NCI-H526 treated with DMSO at 0.1 percent for 48 hours (cell line): ENCODE measurements at regions not wholly inside any gene's neighbourhood (a gene's known extent, or its start where the extent isn't known, plus 50 kb on each side); places are given as distances from the start of the nearest gene placed in this dataset.
"Not testable (repeated sequence)": the region's sequence is repeated elsewhere in the genome, so short reads cannot be mapped to it uniquely, and the experiment has no call there.

Experiments
- DNase-seq: peaks from one replicate; lab custom pipeline; 2025; lab: John Stamatoyannopoulos, UW

- DNase-seq: no peak
These were observed 241.3 kb upstream of the ONECUT1 start for GRCh38 chr15:53031469-53031868.

GRCh38 chr15:53022788-53023187 lies 232.7 kb upstream of the ONECUT1 start:
- no peak for DNase-seq

- no peak for DNase-seq
These were observed 223.2 kb upstream of the ONECUT1 start for GRCh38 chr15:53013329-53013728.

- DNase-seq: not testable (repeated sequence)
These were observed 221.6 kb upstream of the ONECUT1 start for GRCh38 chr15:53011779-53012178.

- no peak for DNase-seq
These were observed 219.0 kb upstream of the ONECUT1 start for GRCh38 chr15:53009093-53009492.

GRCh38 chr15:53000409-53000808 lies 210.3 kb upstream of the ONECUT1 start:
- DNase-seq: no peak

- no peak for DNase-seq
These were observed 207.0 kb upstream of the ONECUT1 start for GRCh38 chr15:52997123-52997522.

- DNase-seq: no peak
These were observed 204.2 kb upstream of the ONECUT1 start for GRCh38 chr15:52994290-52994689.

GRCh38 chr15:52984507-52984906 lies 194.4 kb upstream of the ONECUT1 start:
- DNase-seq: no peak

GRCh38 chr15:52980446-52980845 lies 190.3 kb upstream of the ONECUT1 start:
- no peak for DNase-seq

- no peak for DNase-seq
These were observed 186.5 kb upstream of the ONECUT1 start for GRCh38 chr15:52976516-52977075.

- no peak for DNase-seq
These were observed 185.9 kb upstream of the ONECUT1 start for GRCh38 chr15:52975941-52976449.

- DNase-seq: no peak
These were observed 173.7 kb upstream of the ONECUT1 start for GRCh38 chr15:52963865-52964264.

GRCh38 chr15:52960283-52960682 lies 170.1 kb upstream of the ONECUT1 start:
- no peak for DNase-seq

- no peak for DNase-seq
These were observed 153.6 kb upstream of the ONECUT1 start for GRCh38 chr15:52943746-52944145.

GRCh38 chr15:52936489-52936888 lies 146.4 kb upstream of the ONECUT1 start:
- DNase-seq: no peak

GRCh38 chr15:52925130-52925529 lies 135.0 kb upstream of the ONECUT1 start:
- DNase-seq: no peak

- DNase-seq: no peak
These were observed 134.5 kb upstream of the ONECUT1 start for GRCh38 chr15:52924630-52925029.

GRCh38 chr15:52923626-52924025 lies 133.5 kb upstream of the ONECUT1 start:
- DNase-seq: no peak

- no peak for DNase-seq
These were observed 132.7 kb upstream of the ONECUT1 start for GRCh38 chr15:52922871-52923270.

GRCh38 chr15:52912172-52912571 lies 122.0 kb upstream of the ONECUT1 start:
- DNase-seq: peak; percentile 50

GRCh38 chr15:52893338-52893737 lies 103.2 kb upstream of the ONECUT1 start:
- no peak for DNase-seq

GRCh38 chr15:52879904-52880303 lies 89.8 kb upstream of the ONECUT1 start:
- no peak for DNase-seq

- DNase-seq: no peak
These were observed 89.0 kb upstream of the ONECUT1 start for GRCh38 chr15:52879145-52879544.
